ENCODE measurements at regions not wholly inside any gene's neighbourhood (a gene's known extent, or its start where the extent isn't known, plus 50 kb on each side); places are given as distances from the start of the nearest gene placed in this dataset.

DNA sequence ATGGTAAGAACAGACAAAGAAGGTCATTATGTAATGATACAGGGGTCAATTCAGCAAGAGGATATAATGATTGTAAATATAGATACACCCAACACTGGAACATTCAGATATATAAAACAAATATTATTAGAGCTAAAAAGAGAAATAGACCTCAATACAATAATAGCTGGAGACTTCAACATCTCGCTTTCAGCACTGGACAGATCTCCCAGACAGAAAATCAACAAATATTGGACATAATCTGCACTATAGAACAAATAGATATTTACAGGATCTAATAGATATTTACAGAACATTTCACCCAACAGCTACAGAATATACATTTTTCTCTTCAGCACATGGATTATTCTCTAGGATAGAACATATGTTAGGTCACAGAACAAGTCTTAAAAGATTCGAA is 190.6 kb upstream of the RFX3 start:
- no peaks in the 10 kb centered on the region for H3K4me1 ChIP-seq (ENCODE audit: control insufficient read depth in 1 of 2, insufficient read depth in 2 of 2, low read depth in 1 of 2, low read length in 1 of 2)
- TF ChIP-seq EP300 (IDR thresholded peaks at IDR 0.05; ENCODE audit: borderline replicate concordance in 1 of 2, low read depth in 1 of 2, low read length in 1 of 2) (no peak), MXI1 (IDR thresholded peaks at IDR 0.05; ENCODE audit: low read depth, low read length) (no peak), REST (IDR thresholded peaks at IDR 0.05; ENCODE audit: low read depth, low read length) (peak; percentile 83), ELF1 (IDR thresholded peaks at IDR 0.05) (no peak)
- no peak overlapping the region for H2AFZ ChIP-seq (ENCODE audit: low read depth)
- no peaks in the 10 kb centered on the region; the same call in 1 of the 2 replicates for H3K27me3 ChIP-seq (ENCODE audit: insufficient read depth)
- CTCF ChIA-PET, result interaction anchor here (1.7 kb wide), 1 partner anchor 41 kb away, joined by 3 read pairs; no protein-coding TSS in a partner anchor
- POLR2A ChIA-PET, result no interaction called here
- no peak overlapping the region for H3K4me2 ChIP-seq
- no peak overlapping the region for H3K27ac ChIP-seq (ENCODE audit: low read depth in 2 of 2, low read length in 1 of 2)
- no peak overlapping the region for H3K4me3 ChIP-seq (ENCODE audit: low read depth in 2 of 2, low read length in 1 of 2)
- H3K79me2 ChIP-seq (ENCODE audit: insufficient read depth), result no peaks in the 10 kb centered on the region
- H3K9me3 ChIP-seq, result no peaks in the 10 kb centered on the region
- no peaks in the 10 kb centered on the region for H3K36me3 ChIP-seq (replicated peaks in 1 of 2; ENCODE audit: control insufficient read depth in 1 of 2, insufficient read depth in 2 of 2, low read length in 1 of 2)
- no peak for DNase-seq
- WGBS (ENCODE audit: low lambda C conversion rate), result 65% methylated on average over 2 of the region's 2 CpGs
- no peak overlapping the region for H3K9ac ChIP-seq
- H3K9me2 ChIP-seq, result no peaks in the 10 kb centered on the region
- no peaks in the 10 kb centered on the region for H3F3A ChIP-seq (replicated peaks; ENCODE audit: insufficient read depth)
- H4K20me1 ChIP-seq (ENCODE audit: insufficient read depth), result no peaks in the 10 kb centered on the region

- no peaks in the 10 kb centered on the region for H3K79me2 ChIP-seq (ENCODE audit: insufficient read depth)
- H3F3A ChIP-seq (replicated peaks; ENCODE audit: insufficient read depth), result no peaks in the 10 kb centered on the region
- H3K9ac ChIP-seq, result no peak overlapping the region
- H2AFZ ChIP-seq (ENCODE audit: low read depth), result no peak overlapping the region
- TF ChIP-seq GABPA (IDR thresholded peaks at IDR 0.05; ENCODE audit: low read depth), result no peak
- TF ChIP-seq, protein P1, sequence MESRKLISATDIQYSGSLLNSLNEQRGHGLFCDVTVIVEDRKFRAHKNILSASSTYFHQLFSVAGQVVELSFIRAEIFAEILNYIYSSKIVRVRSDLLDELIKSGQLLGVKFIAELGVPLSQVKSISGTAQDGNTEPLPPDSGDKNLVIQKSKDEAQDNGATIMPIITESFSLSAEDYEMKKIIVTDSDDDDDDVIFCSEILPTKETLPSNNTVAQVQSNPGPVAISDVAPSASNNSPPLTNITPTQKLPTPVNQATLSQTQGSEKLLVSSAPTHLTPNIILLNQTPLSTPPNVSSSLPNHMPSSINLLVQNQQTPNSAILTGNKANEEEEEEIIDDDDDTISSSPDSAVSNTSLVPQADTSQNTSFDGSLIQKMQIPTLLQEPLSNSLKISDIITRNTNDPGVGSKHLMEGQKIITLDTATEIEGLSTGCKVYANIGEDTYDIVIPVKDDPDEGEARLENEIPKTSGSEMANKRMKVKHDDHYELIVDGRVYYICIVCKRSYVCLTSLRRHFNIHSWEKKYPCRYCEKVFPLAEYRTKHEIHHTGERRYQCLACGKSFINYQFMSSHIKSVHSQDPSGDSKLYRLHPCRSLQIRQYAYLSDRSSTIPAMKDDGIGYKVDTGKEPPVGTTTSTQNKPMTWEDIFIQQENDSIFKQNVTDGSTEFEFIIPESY (IDR thresholded peaks at IDR 0.05; ENCODE audit: borderline replicate concordance, low read depth), result no peak
- no peak for TF ChIP-seq SMC3 (IDR thresholded peaks at IDR 0.05; ENCODE audit: low read depth, low read length)
- no peak for TF ChIP-seq POLR2AphosphoS5 (IDR thresholded peaks at IDR 0.05; ENCODE audit: low read depth, low read length)
- TF ChIP-seq FOXJ3 (CRISPR knock-in tag; IDR thresholded peaks at IDR 0.05), result no peak
- TF ChIP-seq RCOR1 (IDR thresholded peaks at IDR 0.05; ENCODE audit: low read length), result no peak
- no peak for TF ChIP-seq GATA2 (CRISPR knock-in tag; IDR thresholded peaks at IDR 0.05)
- TF ChIP-seq EP300 (IDR thresholded peaks at IDR 0.05; ENCODE audit: borderline replicate concordance in 1 of 2, low read depth in 1 of 2, low read length in 1 of 2), result no peak
- no peak for TF ChIP-seq TEAD4 (IDR thresholded peaks at IDR 0.05; ENCODE audit: borderline replicate concordance, insufficient read depth)
- TF ChIP-seq FOXM1 (IDR thresholded peaks at IDR 0.05; ENCODE audit: low read depth), result no peak
- TF ChIP-seq SIN3A (IDR thresholded peaks at IDR 0.05; ENCODE audit: borderline replicate concordance, low read depth, low read length), result no peak
- TF ChIP-seq, protein P2, sequence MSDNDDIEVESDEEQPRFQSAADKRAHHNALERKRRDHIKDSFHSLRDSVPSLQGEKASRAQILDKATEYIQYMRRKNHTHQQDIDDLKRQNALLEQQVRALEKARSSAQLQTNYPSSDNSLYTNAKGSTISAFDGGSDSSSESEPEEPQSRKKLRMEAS (IDR thresholded peaks at IDR 0.05; ENCODE audit: low read depth), result no peak
- no peak for TF ChIP-seq JUND (IDR thresholded peaks at IDR 0.05)
- no peak for TF ChIP-seq MEF2A (IDR thresholded peaks at IDR 0.05; ENCODE audit: borderline replicate concordance, low read depth)
- TF ChIP-seq TCF12 (IDR thresholded peaks at IDR 0.05), result no peak
- no peaks in the 10 kb centered on the region for H3K36me3 ChIP-seq (replicated peaks in 1 of 2; ENCODE audit: control insufficient read depth in 1 of 2, insufficient read depth in 2 of 2, low read length in 1 of 2)
- H3K27ac ChIP-seq (ENCODE audit: low read depth in 2 of 2, low read length in 1 of 2), result no peak overlapping the region
- DNase-seq, result no peak
- H3K9me3 ChIP-seq, result no peaks in the 10 kb centered on the region
- WGBS (ENCODE audit: low lambda C conversion rate), result 13% methylated on average over 1 of the region's 1 CpG
- H4K20me1 ChIP-seq (ENCODE audit: insufficient read depth), result no peaks in the 10 kb centered on the region
- POLR2A ChIA-PET, result no interaction called here
- CTCF ChIA-PET, result no interaction called here
- H3K4me2 ChIP-seq, result no peak overlapping the region
- no peaks in the 10 kb centered on the region; the same call in 1 of the 2 replicates for H3K27me3 ChIP-seq (ENCODE audit: insufficient read depth)
- no peaks in the 10 kb centered on the region for H3K4me1 ChIP-seq (ENCODE audit: control insufficient read depth in 1 of 2, insufficient read depth in 2 of 2, low read depth in 1 of 2, low read length in 1 of 2)
- no peaks in the 10 kb centered on the region for H3K9me2 ChIP-seq
- H3K4me3 ChIP-seq (ENCODE audit: low read depth in 2 of 2, low read length in 1 of 2), result no peak overlapping the region
These were observed 182.9 kb upstream of the RFX3 start for GRCh38 chr9:3708751-3709150.

Measured in SK-N-SH (cell line).